ENCODE measurements at regions not wholly inside any gene's neighbourhood (a gene's known extent, or its start where the extent isn't known, plus 50 kb on each side); places are given as distances from the start of the nearest gene placed in this dataset.

- DNase-seq (ENCODE audit: low spot score) = no peak
These were observed 453.5 kb downstream of the FOXG1 start for GRCh38 chr14:29220072-29220471.

- DNase-seq (ENCODE audit: low spot score) = no peak
These were observed 454.0 kb downstream of the FOXG1 start for GRCh38 chr14:29220566-29220965.

GRCh38 chr14:29222006-29222405 lies 455.4 kb downstream of the FOXG1 start:
- DNase-seq (ENCODE audit: low spot score) = no peak

- DNase-seq (ENCODE audit: low spot score) = peak; percentile 2
These were observed 456.2 kb downstream of the FOXG1 start for GRCh38 chr14:29222671-29223268.

- no peak for DNase-seq (ENCODE audit: low spot score)
These were observed 457.4 kb downstream of the FOXG1 start for GRCh38 chr14:29223947-29224346.

GRCh38 chr14:29227631-29228030 lies 461.0 kb downstream of the FOXG1 start:
- DNase-seq (ENCODE audit: low spot score) = no peak

- DNase-seq (ENCODE audit: low spot score) = no peak
These were observed 465.6 kb downstream of the FOXG1 start for GRCh38 chr14:29232153-29232552.

- DNase-seq (ENCODE audit: low spot score) = no peak
These were observed 466.1 kb downstream of the FOXG1 start for GRCh38 chr14:29232711-29233110.

- DNase-seq (ENCODE audit: low spot score) = no peak
These were observed 466.6 kb downstream of the FOXG1 start for GRCh38 chr14:29233188-29233587.

- no peak for DNase-seq (ENCODE audit: low spot score)
These were observed 469.4 kb downstream of the FOXG1 start for GRCh38 chr14:29235991-29236390.

GRCh38 chr14:29236401-29236800 lies 469.8 kb downstream of the FOXG1 start:
- no peak for DNase-seq (ENCODE audit: low spot score)

GRCh38 chr14:29236848-29237247 lies 470.3 kb downstream of the FOXG1 start:
- no peak for DNase-seq (ENCODE audit: low spot score)

- no peak for DNase-seq (ENCODE audit: low spot score)
These were observed 473.5 kb downstream of the FOXG1 start for GRCh38 chr14:29240066-29240465.

GRCh38 chr14:29242755-29243754 lies 476.5 kb downstream of the FOXG1 start:
- DNase-seq (ENCODE audit: low spot score) = no peak

GRCh38 chr14:29255692-29256091 lies 489.1 kb downstream of the FOXG1 start:
- no peak for DNase-seq (ENCODE audit: low spot score)

GRCh38 chr14:29262979-29263378 lies 496.4 kb downstream of the FOXG1 start:
- DNase-seq (ENCODE audit: low spot score) = no peak

- DNase-seq (ENCODE audit: low spot score) = no peak
These were observed 498.3 kb downstream of the FOXG1 start for GRCh38 chr14:29264865-29265264.

- no peak for DNase-seq (ENCODE audit: low spot score)
These were observed 499.3 kb downstream of the FOXG1 start for GRCh38 chr14:29265852-29266251.

GRCh38 chr14:29271669-29272068 lies 505.1 kb downstream of the FOXG1 start:
- no peak for DNase-seq (ENCODE audit: low spot score)

- no peak for DNase-seq (ENCODE audit: low spot score)
These were observed 506.9 kb downstream of the FOXG1 start for GRCh38 chr14:29273513-29273912.

GRCh38 chr14:29274890-29275596 lies 508.5 kb downstream of the FOXG1 start:
- DNase-seq (ENCODE audit: low spot score) = no peak

All from HuH-7 (cell line).